Mesothelial cell of epicardium (in vitro differentiated cells): ENCODE measurements at regions not wholly inside any gene's neighbourhood (a gene's known extent, or its start where the extent isn't known, plus 50 kb on each side); places are given as distances from the start of the nearest gene placed in this dataset.

ENCODE experiments used
- DNase-seq, 2 experiments: peaks; one replicate each; pipeline ENCODE4 v3.0.0; 2021; ENCODE audit warnings: low spot score in 2 of 2; ENCODE audit not compliant: unreplicated experiment in 2 of 2
- H3K27ac Mint-ChIP-seq: 2 replicates; pipeline ENCODE4 v1.8.0; 2021; ENCODE audit warnings: mixed read lengths
- H3K27me3 Mint-ChIP-seq: 2 replicates; pipeline ENCODE4 v1.8.0; 2021; ENCODE audit warnings: low read depth, mixed read lengths
- H3K36me3 Mint-ChIP-seq: 2 replicates; pipeline ENCODE4 v1.8.0; 2021; ENCODE audit warnings: mixed read lengths
- H3K4me1 Mint-ChIP-seq: 2 replicates; pipeline ENCODE4 v1.8.0; 2021; ENCODE audit warnings: mixed read lengths
- H3K4me3 Mint-ChIP-seq: 2 replicates; pipeline ENCODE4 v1.8.0; 2021; ENCODE audit warnings: mild to moderate bottlenecking, moderate library complexity, mixed read lengths
- H3K9me3 Mint-ChIP-seq: 2 replicates; pipeline ENCODE4 v1.8.0; 2021; ENCODE audit warnings: mixed read lengths
- CTCF ChIP-seq: fragments of 200-600 bp; sonication (generic); IDR thresholded peaks from one replicate; pipeline ENCODE4 v1.5.0; 2021; ENCODE audit warnings: antibody characterized with exemption; ENCODE audit not compliant: unreplicated experiment

- DNase-seq, result no peak
- Mint-ChIP-seq H3K36me3 (no peaks in the 10 kb centered on the region), H3K27me3 (no peaks in the 10 kb centered on the region), H3K27ac (no peak overlapping the region), H3K4me3 (no peak overlapping the region), H3K4me1 (no peaks in the 10 kb centered on the region), H3K9me3 (peaks cover 11% of the 10 kb centered on the region)
- TF ChIP-seq CTCF, result no peak
Observed at GRCh38 chr3:103601666-103602065, 1166.9 kb downstream of the ZPLD1 start.

DNA sequence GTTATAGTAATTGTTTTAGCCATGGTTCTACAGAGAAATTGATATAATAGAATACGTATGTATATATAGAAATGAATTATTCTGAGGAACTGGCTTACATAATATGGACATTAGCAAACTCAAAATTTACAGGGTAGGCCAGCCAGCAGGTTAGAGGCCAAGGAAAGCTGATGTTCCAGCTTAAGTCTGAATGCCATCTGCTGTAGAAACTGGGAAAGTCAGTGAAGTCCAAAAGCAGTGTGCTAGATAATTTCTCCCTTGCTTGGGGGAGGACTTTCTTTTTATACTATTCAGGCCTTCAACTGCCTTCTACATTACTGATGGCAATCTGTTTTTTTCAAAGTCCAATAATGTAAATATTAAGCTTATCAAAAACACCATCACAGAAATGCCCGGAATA, 1174.7 kb downstream of the ZPLD1 start:
- no peaks in the 10 kb centered on the region for H3K36me3 Mint-ChIP-seq
- peaks cover 27% of the 10 kb centered on the region for H3K4me1 Mint-ChIP-seq
- no peak overlapping the region for H3K4me3 Mint-ChIP-seq
- H3K9me3 Mint-ChIP-seq, result peaks cover 13% of the 10 kb centered on the region
- no peaks in the 10 kb centered on the region for H3K27me3 Mint-ChIP-seq
- H3K27ac Mint-ChIP-seq, result no peak overlapping the region
- no peak for TF ChIP-seq CTCF
- DNase-seq, result no peak

- Mint-ChIP-seq H3K9me3 (peaks cover 4% of the 10 kb centered on the region), H3K4me3 (no peak overlapping the region), H3K4me1 (peaks cover 40% of the 10 kb centered on the region), H3K27me3 (no peaks in the 10 kb centered on the region), H3K27ac (no peak overlapping the region), H3K36me3 (no peaks in the 10 kb centered on the region)
- DNase-seq, result no peak
- TF ChIP-seq CTCF, result no peak
Observed at GRCh38 chr3:103613397-103614156, 1178.8 kb downstream of the ZPLD1 start.

DNA sequence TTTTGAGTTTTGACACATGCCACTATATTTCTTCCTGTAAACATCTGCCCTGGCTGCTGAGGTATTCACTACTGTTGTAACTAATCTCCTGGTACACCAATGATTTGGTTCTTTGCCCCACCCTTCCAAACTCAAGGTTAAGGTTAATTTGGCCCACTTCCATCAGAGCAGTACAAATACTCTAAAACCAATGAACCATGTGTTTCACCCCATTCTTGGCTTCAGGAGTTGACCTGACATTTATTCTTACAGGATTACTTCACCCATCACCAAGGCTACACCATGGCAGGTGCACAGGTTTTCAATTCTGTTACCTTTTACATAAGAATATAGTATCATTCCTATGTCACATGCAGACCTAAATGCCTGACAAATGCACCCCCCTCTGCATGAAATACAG, 1179.9 kb downstream of the ZPLD1 start:
- no peaks in the 10 kb centered on the region for H3K27me3 Mint-ChIP-seq
- no peaks in the 10 kb centered on the region for H3K36me3 Mint-ChIP-seq
- H3K4me1 Mint-ChIP-seq, result peaks cover 40% of the 10 kb centered on the region
- H3K4me3 Mint-ChIP-seq, result no peak overlapping the region
- peaks cover 4% of the 10 kb centered on the region for H3K9me3 Mint-ChIP-seq
- TF ChIP-seq CTCF, result no peak
- H3K27ac Mint-ChIP-seq, result no peak overlapping the region
- DNase-seq, result no peak

DNA sequence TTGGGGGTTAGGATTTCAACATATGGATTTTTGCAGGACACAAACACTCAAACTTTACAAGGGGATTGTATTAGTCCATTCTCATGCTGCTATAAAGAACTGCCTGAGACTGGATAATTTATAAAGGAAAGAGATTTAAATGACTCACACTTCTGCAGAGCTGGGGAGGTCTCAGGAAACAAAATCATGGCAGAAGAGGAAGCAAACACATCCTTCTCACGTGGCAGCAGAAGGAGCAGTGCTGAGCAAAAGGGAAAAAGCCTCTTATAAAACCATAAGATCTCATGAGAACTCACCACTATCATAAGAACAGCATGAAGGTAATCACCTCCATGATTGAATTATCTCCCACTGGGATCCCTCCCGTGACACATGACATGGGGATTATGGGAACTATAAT, 1183.1 kb downstream of the ZPLD1 start:
- peaks cover 3% of the 10 kb centered on the region for H3K36me3 Mint-ChIP-seq
- TF ChIP-seq CTCF, result no peak
- H3K4me1 Mint-ChIP-seq, result peaks cover 27% of the 10 kb centered on the region
- H3K9me3 Mint-ChIP-seq, result peaks cover 11% of the 10 kb centered on the region
- no peak for DNase-seq
- no peak overlapping the region for H3K4me3 Mint-ChIP-seq
- no peaks in the 10 kb centered on the region for H3K27me3 Mint-ChIP-seq
- H3K27ac Mint-ChIP-seq, result peak overlapping the region; percentile 5
